Retinal pigment epithelial cell (primary cell): ENCODE measurements at regions not wholly inside any gene's neighbourhood (a gene's known extent, or its start where the extent isn't known, plus 50 kb on each side); places are given as distances from the start of the nearest gene placed in this dataset.

Source experiments
- DNase-seq: peaks from one replicate; pipeline ENCODE4 v3.0.0-alpha.2; 2010; ENCODE audit warnings: low read depth
- H3K4me3 ChIP-seq: 2 replicates; pipeline ENCODE4 v1.5.1; 2011; ENCODE audit warnings: mild to moderate bottlenecking, low read length, control low read depth, moderate library complexity
- TF ChIP-seq, protein P1 (sequence below): conservative IDR thresholded peaks from 2 replicates; pipeline ENCODE4 v1.5.1; 2011; ENCODE audit warnings: low read depth, low read length, control low read depth, inconsistent platforms

DNA sequence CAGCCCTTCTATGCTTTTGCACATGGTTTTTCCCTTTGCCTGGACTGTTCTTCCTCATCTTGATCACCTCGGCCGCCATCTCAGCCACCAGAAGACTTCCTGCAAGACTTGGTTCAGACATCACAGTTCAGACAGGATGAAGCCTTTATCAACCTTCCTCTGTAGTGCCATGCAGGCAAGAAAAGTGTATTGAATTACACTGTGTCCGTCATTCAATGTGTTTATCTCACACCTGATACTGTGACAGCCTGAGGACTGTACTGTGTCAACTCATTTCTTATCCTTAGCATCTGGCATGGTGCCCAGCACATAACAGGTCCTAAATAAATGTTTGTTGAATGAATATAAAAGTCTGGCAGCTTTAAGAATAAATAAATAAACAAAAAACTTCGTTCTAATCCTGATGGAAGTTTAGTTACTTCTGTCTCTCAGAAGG is 133.3 kb upstream of the MAN1A1 start:
- DNase-seq, result no peak
- H3K4me3 ChIP-seq, result no peak overlapping the region
- TF ChIP-seq, protein P1, sequence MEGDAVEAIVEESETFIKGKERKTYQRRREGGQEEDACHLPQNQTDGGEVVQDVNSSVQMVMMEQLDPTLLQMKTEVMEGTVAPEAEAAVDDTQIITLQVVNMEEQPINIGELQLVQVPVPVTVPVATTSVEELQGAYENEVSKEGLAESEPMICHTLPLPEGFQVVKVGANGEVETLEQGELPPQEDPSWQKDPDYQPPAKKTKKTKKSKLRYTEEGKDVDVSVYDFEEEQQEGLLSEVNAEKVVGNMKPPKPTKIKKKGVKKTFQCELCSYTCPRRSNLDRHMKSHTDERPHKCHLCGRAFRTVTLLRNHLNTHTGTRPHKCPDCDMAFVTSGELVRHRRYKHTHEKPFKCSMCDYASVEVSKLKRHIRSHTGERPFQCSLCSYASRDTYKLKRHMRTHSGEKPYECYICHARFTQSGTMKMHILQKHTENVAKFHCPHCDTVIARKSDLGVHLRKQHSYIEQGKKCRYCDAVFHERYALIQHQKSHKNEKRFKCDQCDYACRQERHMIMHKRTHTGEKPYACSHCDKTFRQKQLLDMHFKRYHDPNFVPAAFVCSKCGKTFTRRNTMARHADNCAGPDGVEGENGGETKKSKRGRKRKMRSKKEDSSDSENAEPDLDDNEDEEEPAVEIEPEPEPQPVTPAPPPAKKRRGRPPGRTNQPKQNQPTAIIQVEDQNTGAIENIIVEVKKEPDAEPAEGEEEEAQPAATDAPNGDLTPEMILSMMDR, result no peak

DNA sequence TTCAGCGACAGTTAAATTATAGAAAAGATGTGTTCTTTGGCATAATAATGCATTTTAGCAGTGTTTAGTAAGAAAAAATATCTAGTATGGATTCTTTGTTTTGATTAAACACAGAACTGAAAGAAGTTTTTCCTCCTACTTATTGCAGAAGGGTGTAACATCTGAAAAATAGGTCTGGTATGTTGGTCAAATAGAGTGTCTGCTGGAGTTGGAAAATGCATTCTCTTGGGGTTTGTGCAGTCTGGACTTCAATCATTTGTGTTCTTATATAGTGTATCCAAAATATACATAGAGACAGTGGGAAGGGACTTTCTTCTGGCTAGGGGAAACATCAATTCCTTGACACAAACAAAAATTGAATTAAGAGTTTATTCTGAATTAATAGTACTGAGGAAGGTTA is 132.4 kb upstream of the MAN1A1 start:
- DNase-seq, result no peak
- no peak overlapping the region for H3K4me3 ChIP-seq
- TF ChIP-seq, protein P1, result no peak

- TF ChIP-seq, protein P1, result no peak
- DNase-seq, result no peak
Observed at GRCh38 chr6:119480961-119481497, 131.5 kb upstream of the MAN1A1 start.

GRCh38 chr6:119479860-119480655 is 130.5 kb upstream of the MAN1A1 start:
- H3K4me3 ChIP-seq, result no peak overlapping the region
- TF ChIP-seq, protein P1, result no peak
- DNase-seq, result peak; percentile 76

More at GRCh38 chr6:119480961-119481497, 131.5 kb upstream of the MAN1A1 start:
- H3K4me3 ChIP-seq, result no peak overlapping the region

DNA sequence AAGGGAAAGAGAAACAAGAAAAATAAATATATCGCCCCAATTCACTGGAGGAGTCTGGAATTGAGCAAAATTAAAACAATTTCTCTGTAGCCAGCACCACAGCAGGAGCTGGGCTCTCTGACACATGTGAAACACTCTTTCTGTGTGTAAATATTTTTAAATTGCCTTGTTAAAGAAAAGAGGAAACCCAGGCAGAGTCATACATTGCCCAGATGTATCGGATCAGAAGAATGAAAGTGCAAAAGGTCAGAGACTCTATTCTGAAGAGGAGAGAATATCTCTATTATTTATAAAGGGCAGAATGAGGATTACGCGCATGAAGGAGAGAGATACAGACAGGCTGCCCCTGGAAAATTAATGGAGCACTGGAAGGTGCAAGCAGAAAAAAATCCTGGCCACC is 127.0 kb upstream of the MAN1A1 start:
- TF ChIP-seq, protein P1, result no peak
- no peak for DNase-seq
- H3K4me3 ChIP-seq, result no peak overlapping the region

GRCh38 chr6:119476024-119476423 is 126.5 kb upstream of the MAN1A1 start:
- DNase-seq, result no peak
- TF ChIP-seq, protein P1, result no peak
- no peak overlapping the region for H3K4me3 ChIP-seq

GRCh38 chr6:119470893-119471542 is 121.5 kb upstream of the MAN1A1 start:
- TF ChIP-seq, protein P1, result no peak
- no peak for DNase-seq

More at GRCh38 chr6:119470893-119471542, 121.5 kb upstream of the MAN1A1 start:
- H3K4me3 ChIP-seq, result no peak overlapping the region
